CD8-positive, alpha-beta memory T cell (primary cell): ENCODE measurements at regions not wholly inside any gene's neighbourhood (a gene's known extent, or its start where the extent isn't known, plus 50 kb on each side); places are given as distances from the start of the nearest gene placed in this dataset.

Source experiments
- CTCF ChIA-PET: fragments of 350-600 bp; sonication (Branson Sonifier 250); formaldehyde crosslinking; loops from one replicate; lab custom pipeline; 2021; ENCODE audit warnings: antibody characterized with exemption; lab: Charles Lee
- POLR2A ChIA-PET: fragments of 350-600 bp; sonication (Branson Sonifier 250); formaldehyde crosslinking; loops from one replicate; lab custom pipeline; 2021; ENCODE audit warnings: antibody characterized with exemption; lab: Charles Lee
- DNase-seq, 5 donors: peaks; one replicate each; pipeline versions ENCODE4 v3.0.0 to v3.0.0-alpha.2; 2020 to 2022; ENCODE audit warnings: mixed read lengths in 1 of 5
- H3K27ac ChIP-seq: one replicate; pipeline ENCODE4 v1.7.0; 2013; ENCODE audit warnings: low read depth, mild to moderate bottlenecking, low read length, moderate library complexity
- H3K27me3 ChIP-seq: 2 replicates; pipeline ENCODE4 v1.7.0; 2013; ENCODE audit warnings: low read length, mild to moderate bottlenecking; ENCODE audit not compliant: insufficient read depth, poor library complexity, severe bottlenecking
- H3K36me3 ChIP-seq: 2 replicates; pipeline ENCODE4 v1.7.0; 2013; ENCODE audit warnings: mild to moderate bottlenecking, low read length, moderate library complexity; ENCODE audit not compliant: insufficient read depth
- H3K4me1 ChIP-seq: 2 replicates; pipeline ENCODE4 v1.7.0; 2013; ENCODE audit warnings: mild to moderate bottlenecking, low read length, moderate library complexity; ENCODE audit not compliant: insufficient read depth
- H3K4me3 ChIP-seq: 2 replicates; pipeline ENCODE4 v1.7.0; 2013; ENCODE audit warnings: mild to moderate bottlenecking, low read length
- H3K9me3 ChIP-seq: 2 replicates; pipeline ENCODE4 v1.7.0; 2013; ENCODE audit warnings: mild to moderate bottlenecking, low read length
- H3K27ac Mint-ChIP-seq, 8 donors: one replicate each; pipeline ENCODE4 v1.8.0; 2020 to 2021; ENCODE audit warnings: mixed read lengths in 8 of 8, mild to moderate bottlenecking in 6 of 8, inconsistent platforms in 3 of 8, moderate library complexity in 3 of 8
- H3K27me3 Mint-ChIP-seq, 2 donors: one replicate each; pipeline ENCODE4 v1.8.0; 2020 to 2021; ENCODE audit warnings: mixed read lengths in 2 of 2, mild to moderate bottlenecking in 1 of 2, moderate library complexity in 1 of 2
- H3K36me3 Mint-ChIP-seq, 3 donors: one replicate each; pipeline ENCODE4 v1.8.0; 2020 to 2021; ENCODE audit warnings: mixed read lengths in 3 of 3, inconsistent platforms in 1 of 3, mild to moderate bottlenecking in 1 of 3
- H3K4me1 Mint-ChIP-seq, 3 donors: one replicate each; pipeline ENCODE4 v1.8.0; 2020 to 2021; ENCODE audit warnings: mixed read lengths in 3 of 3, inconsistent platforms in 1 of 3, mild to moderate bottlenecking in 1 of 3
- H3K4me3 Mint-ChIP-seq, 7 donors: one replicate each; pipeline ENCODE4 v1.8.0; 2020 to 2021; ENCODE audit warnings: mixed read lengths in 7 of 7, mild to moderate bottlenecking in 6 of 7, moderate library complexity in 4 of 7, inconsistent platforms in 2 of 7
- H3K9me3 Mint-ChIP-seq, 5 donors: one replicate each; pipeline ENCODE4 v1.8.0; 2020 to 2022; ENCODE audit warnings: mixed read lengths in 5 of 5, mild to moderate bottlenecking in 3 of 5, moderate library complexity in 2 of 5, inconsistent platforms in 1 of 5

- Histone ChIP-seq H3K27ac (no peak overlapping the region), H3K9me3 (no peaks in the 10 kb centered on the region), H3K36me3 (no peaks in the 10 kb centered on the region), H3K27me3 (no peaks in the 10 kb centered on the region), H3K4me3 (no peak overlapping the region), H3K4me1 (no peaks in the 10 kb centered on the region)
- peaks cover 0 to 5% (median 0%) of the 10 kb centered on the region in 5 donors for H3K9me3 Mint-ChIP-seq
- CTCF ChIA-PET: no interaction called here
- H3K4me3 Mint-ChIP-seq: no peak overlapping the region
- POLR2A ChIA-PET: no interaction called here
- peaks cover 0 to 6% (median 1%) of the 10 kb centered on the region in 3 donors for H3K36me3 Mint-ChIP-seq
- no peak for DNase-seq
- H3K4me1 Mint-ChIP-seq: peaks cover 0 to 5% (median under 1%) of the 10 kb centered on the region in 3 donors
- peaks cover 10 to 24% of the 10 kb centered on the region in 2 donors for H3K27me3 Mint-ChIP-seq
- H3K27ac Mint-ChIP-seq: no peak overlapping the region
Observed at GRCh38 chr7:12137283-12137682, 73.8 kb upstream of the TMEM106B start.

GRCh38 chr7:12138421-12138820 lies 72.7 kb upstream of the TMEM106B start:
- H3K4me3 ChIP-seq: no peak overlapping the region
- no peaks in the 10 kb centered on the region for H3K27me3 ChIP-seq
- Mint-ChIP-seq H3K36me3 (peaks cover 0 to 11% (median 1%) of the 10 kb centered on the region in 3 donors), H3K9me3 (peaks cover 0 to 5% (median 0%) of the 10 kb centered on the region in 5 donors), H3K27me3 (peaks cover 8 to 24% of the 10 kb centered on the region in 2 donors), H3K4me1 (peaks cover 0 to 5% (median 0%) of the 10 kb centered on the region in 3 donors), H3K27ac (no peak overlapping the region), H3K4me3 (no peak overlapping the region)
- no peaks in the 10 kb centered on the region for H3K9me3 ChIP-seq
- CTCF ChIA-PET: no interaction called here
- H3K4me1 ChIP-seq: no peaks in the 10 kb centered on the region
- no peak for DNase-seq
- no peak overlapping the region for H3K27ac ChIP-seq
- POLR2A ChIA-PET: no interaction called here
- no peaks in the 10 kb centered on the region for H3K36me3 ChIP-seq

DNA sequence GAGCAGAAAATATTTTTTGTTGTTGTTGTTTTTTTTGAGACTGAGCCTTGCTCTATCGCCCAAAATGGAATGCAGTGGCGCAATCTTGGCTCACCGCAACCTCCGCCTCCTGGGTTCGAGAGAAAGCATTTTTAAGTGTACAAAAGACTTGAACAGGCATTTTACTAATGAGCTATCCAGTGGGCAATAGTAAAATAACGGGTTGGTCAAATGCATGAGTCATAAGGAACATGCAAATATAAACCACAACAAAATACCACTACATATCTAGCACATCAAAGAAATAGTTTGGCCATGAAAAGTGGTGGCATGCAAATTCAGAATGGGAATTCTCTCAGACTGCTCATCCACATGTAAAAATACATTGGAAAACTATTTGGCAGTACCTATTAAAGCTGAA lies 71.7 kb upstream of the TMEM106B start:
- peaks cover 0 to 5% (median 0%) of the 10 kb centered on the region in 3 donors for H3K4me1 Mint-ChIP-seq
- H3K27me3 Mint-ChIP-seq: peaks cover 8 to 24% of the 10 kb centered on the region in 2 donors
- H3K9me3 ChIP-seq: no peaks in the 10 kb centered on the region
- H3K36me3 Mint-ChIP-seq: peaks cover 0 to 11% (median 1%) of the 10 kb centered on the region in 3 donors
- ChIA-PET CTCF (no interaction called here), POLR2A (no interaction called here)
- H3K27me3 ChIP-seq: no peaks in the 10 kb centered on the region
- no peaks in the 10 kb centered on the region for H3K36me3 ChIP-seq
- H3K4me3 ChIP-seq: no peak overlapping the region
- peaks cover 0 to 3% (median 0%) of the 10 kb centered on the region in 5 donors for H3K9me3 Mint-ChIP-seq
- H3K4me3 Mint-ChIP-seq: no peak overlapping the region
- DNase-seq: no peak
- no peak overlapping the region for H3K27ac Mint-ChIP-seq
- H3K4me1 ChIP-seq: no peaks in the 10 kb centered on the region
- no peak overlapping the region for H3K27ac ChIP-seq

GRCh38 chr7:12146813-12147212 lies 64.3 kb upstream of the TMEM106B start:
- no peak overlapping the region for H3K27ac Mint-ChIP-seq
- no peaks in the 10 kb centered on the region for H3K27me3 ChIP-seq
- DNase-seq: peak in 1 of 5 donors; percentile 17
- peaks cover 0 to 9% (median 0%) of the 10 kb centered on the region in 3 donors for H3K36me3 Mint-ChIP-seq
- no peak overlapping the region for H3K4me3 ChIP-seq
- H3K9me3 ChIP-seq: no peaks in the 10 kb centered on the region
- H3K4me3 Mint-ChIP-seq: no peak overlapping the region
- no peaks in the 10 kb centered on the region for H3K9me3 Mint-ChIP-seq
- H3K27ac ChIP-seq: no peak overlapping the region
- ChIA-PET CTCF (no interaction called here), POLR2A (no interaction called here)
- H3K4me1 Mint-ChIP-seq: peaks cover 0 to 3% (median 0%) of the 10 kb centered on the region in 3 donors
- H3K4me1 ChIP-seq: no peaks in the 10 kb centered on the region
- H3K27me3 Mint-ChIP-seq: peaks cover 0 to 2% of the 10 kb centered on the region in 2 donors
- no peaks in the 10 kb centered on the region for H3K36me3 ChIP-seq

DNA sequence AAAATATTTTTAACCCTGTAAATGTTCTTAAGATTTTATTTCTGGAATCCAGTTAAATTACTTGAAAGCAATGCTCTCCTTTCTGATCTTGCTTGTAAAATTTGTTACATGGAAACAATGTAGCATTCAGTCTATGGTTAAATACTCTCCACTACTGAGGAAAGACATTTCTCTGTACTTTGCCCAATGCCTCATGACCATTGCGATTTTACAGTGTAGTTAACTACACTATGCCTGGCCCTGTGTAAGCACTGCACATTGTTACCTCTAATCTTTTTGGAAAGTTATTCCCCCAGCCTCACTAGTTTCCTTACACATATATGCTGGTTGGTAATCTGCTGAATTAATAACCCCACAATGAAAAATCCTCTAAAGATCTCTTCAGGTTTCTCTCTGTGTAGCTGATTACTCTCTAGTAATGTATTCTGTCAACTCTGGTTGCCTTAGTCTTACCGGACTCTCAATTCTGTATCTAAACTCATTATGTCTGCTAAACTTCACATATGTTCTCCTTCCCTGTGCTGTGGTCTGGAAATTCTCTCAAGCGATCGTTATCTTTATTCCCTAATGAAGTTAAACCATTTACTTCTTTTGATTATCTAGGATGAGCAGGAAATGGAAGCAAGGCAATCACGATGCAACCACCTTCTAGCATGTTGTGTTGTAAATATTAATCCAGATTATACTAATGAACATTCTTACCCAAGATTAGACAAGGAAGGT lies 58.7 kb upstream of the TMEM106B start:
- CTCF ChIA-PET: no interaction called here
- Mint-ChIP-seq H3K36me3 (no peaks in the 10 kb centered on the region), H3K9me3 (no peaks in the 10 kb centered on the region), H3K27ac (no peak overlapping the region), H3K4me3 (no peak overlapping the region), H3K4me1 (peaks cover 0 to 5% (median 0%) of the 10 kb centered on the region in 3 donors), H3K27me3 (peaks cover 1 to 12% of the 10 kb centered on the region in 2 donors)
- H3K4me1 ChIP-seq: no peaks in the 10 kb centered on the region
- no peaks in the 10 kb centered on the region for H3K36me3 ChIP-seq
- no peaks in the 10 kb centered on the region for H3K27me3 ChIP-seq
- H3K9me3 ChIP-seq: no peaks in the 10 kb centered on the region
- H3K4me3 ChIP-seq: no peak overlapping the region
- no peak for DNase-seq
- POLR2A ChIA-PET: no interaction called here
- no peak overlapping the region for H3K27ac ChIP-seq

DNA sequence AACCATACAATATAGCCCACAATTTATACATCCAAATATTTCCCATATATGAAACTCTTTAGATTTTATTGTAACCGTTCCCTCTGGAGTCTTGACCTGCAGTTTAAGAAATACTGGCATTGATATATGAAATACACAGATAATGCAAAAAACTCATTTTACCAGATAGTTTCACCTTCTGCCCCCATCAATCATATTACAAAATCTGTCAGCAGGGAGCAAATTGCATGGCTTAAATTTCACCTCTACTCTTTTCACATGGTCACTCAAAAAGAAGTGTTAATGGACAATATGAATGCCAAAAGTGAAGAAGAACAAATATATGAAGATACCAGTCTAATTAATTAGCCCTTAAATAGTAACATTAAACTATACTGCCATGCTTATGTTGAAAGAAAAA lies 57.0 kb upstream of the TMEM106B start:
- H3K4me3 ChIP-seq: no peak overlapping the region
- no peak overlapping the region for H3K27ac Mint-ChIP-seq
- H3K27ac ChIP-seq: no peak overlapping the region
- POLR2A ChIA-PET: no interaction called here
- no peaks in the 10 kb centered on the region for H3K9me3 ChIP-seq
- H3K4me1 ChIP-seq: no peaks in the 10 kb centered on the region
- peaks cover 0 to 6% (median 0%) of the 10 kb centered on the region in 3 donors for H3K4me1 Mint-ChIP-seq
- H3K9me3 Mint-ChIP-seq: no peaks in the 10 kb centered on the region
- H3K4me3 Mint-ChIP-seq: no peak overlapping the region
- no peaks in the 10 kb centered on the region for H3K36me3 Mint-ChIP-seq
- H3K27me3 Mint-ChIP-seq: peaks cover 1 to 12% of the 10 kb centered on the region in 2 donors
- no peak for DNase-seq
- no peaks in the 10 kb centered on the region for H3K36me3 ChIP-seq
- CTCF ChIA-PET: no interaction called here
- no peaks in the 10 kb centered on the region for H3K27me3 ChIP-seq

DNA sequence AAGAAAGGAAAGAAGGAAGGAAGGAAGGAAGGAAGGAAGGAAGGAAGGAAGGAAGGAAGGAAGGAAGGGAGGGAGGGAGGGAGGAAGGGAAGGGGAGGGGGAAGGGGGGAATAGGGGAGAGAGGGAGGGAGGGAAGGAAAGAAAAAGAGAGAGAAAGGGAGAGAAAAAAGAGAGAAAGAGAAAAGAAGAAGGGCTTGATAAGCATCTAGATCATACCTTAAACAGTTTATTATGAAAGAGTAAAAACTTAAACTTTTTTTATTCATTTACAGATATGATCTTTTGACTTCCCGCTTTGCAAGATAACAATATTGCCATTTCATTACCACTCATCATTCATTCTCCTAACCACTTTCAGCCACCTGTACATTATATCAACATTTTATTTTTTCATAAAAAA lies 53.6 kb upstream of the TMEM106B start:
- Mint-ChIP-seq H3K36me3 (no peaks in the 10 kb centered on the region), H3K9me3 (no peaks in the 10 kb centered on the region), H3K27me3 (peaks cover 1 to 10% of the 10 kb centered on the region in 2 donors), H3K27ac (peak overlapping the region in 1 of 8 donors; percentile 44), H3K4me3 (no peak overlapping the region), H3K4me1 (peaks cover 2 to 18% (median 11%) of the 10 kb centered on the region in 3 donors)
- no peak for DNase-seq
- POLR2A ChIA-PET: no interaction called here
- H3K27ac ChIP-seq: no peak overlapping the region
- no peaks in the 10 kb centered on the region for H3K9me3 ChIP-seq
- H3K4me1 ChIP-seq: no peaks in the 10 kb centered on the region
- CTCF ChIA-PET: no interaction called here
- no peaks in the 10 kb centered on the region for H3K27me3 ChIP-seq
- H3K4me3 ChIP-seq: no peak overlapping the region
- H3K36me3 ChIP-seq: no peaks in the 10 kb centered on the region

DNA sequence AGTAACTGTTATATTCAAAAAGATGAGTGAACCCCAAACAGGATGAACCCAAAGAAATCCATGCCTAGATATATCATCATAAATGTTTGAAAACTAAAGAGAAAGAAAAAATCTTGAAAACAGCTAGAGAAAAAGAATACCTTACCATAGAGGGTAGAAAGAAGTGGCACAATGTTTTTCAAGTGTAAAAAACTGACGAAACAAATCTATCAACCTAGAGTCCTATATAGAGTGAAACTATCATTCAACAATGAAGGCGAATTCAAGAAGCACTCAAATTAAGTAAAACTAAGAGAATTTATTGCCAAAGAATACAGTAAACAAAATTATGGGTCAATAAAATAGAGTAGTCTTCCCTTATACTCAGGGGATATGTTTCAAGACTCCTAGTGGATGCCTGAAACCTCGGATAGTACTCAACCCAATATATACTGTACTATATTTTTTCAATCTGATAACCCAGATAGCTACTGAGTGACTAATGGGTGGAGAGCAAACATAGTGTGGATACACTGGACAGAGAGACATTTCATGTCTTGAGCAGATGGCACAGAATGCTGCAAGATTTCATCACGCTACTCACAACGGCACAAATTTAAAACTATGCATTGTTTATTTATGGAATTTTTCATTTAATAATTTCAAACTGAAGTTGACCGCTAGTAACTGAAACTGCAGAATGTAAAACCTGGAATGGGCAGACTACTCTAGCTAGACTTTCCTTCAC lies 52.6 kb upstream of the TMEM106B start:
- DNase-seq: no peak
- Histone ChIP-seq H3K4me3 (no peak overlapping the region), H3K27me3 (no peaks in the 10 kb centered on the region), H3K27ac (no peak overlapping the region), H3K4me1 (no peaks in the 10 kb centered on the region), H3K9me3 (no peaks in the 10 kb centered on the region), H3K36me3 (no peaks in the 10 kb centered on the region)
- Mint-ChIP-seq H3K27ac (no peak overlapping the region), H3K9me3 (no peaks in the 10 kb centered on the region), H3K4me3 (no peak overlapping the region), H3K36me3 (no peaks in the 10 kb centered on the region), H3K4me1 (peaks cover 2 to 18% (median 11%) of the 10 kb centered on the region in 3 donors), H3K27me3 (peaks cover 0 to 5% of the 10 kb centered on the region in 2 donors)
- POLR2A ChIA-PET: no interaction called here
- CTCF ChIA-PET: interaction anchor here (0.8 kb wide), 1 partner anchor 17 kb away, joined by 3 read pairs; no protein-coding TSS in a partner anchor
